Fibroblast of mammary gland (primary cell): ENCODE measurements at regions not wholly inside any gene's neighbourhood (a gene's known extent, or its start where the extent isn't known, plus 50 kb on each side); places are given as distances from the start of the nearest gene placed in this dataset.
A peak's percentile ranks its signal among the peaks of the same experiment; 100 is the strongest.

Experiments used
- DNase-seq: peaks from one replicate; pipeline ENCODE4 v3.0.0-alpha.2; 2010; ENCODE audit warnings: low read depth
- H3K4me3 ChIP-seq: 2 replicates; pipeline ENCODE4 v1.5.1; 2011; ENCODE audit warnings: low read depth, mild to moderate bottlenecking, low read length, moderate library complexity; ENCODE audit not compliant: control insufficient read depth
- TF ChIP-seq, protein P1 (sequence below): conservative IDR thresholded peaks from 2 replicates; pipeline ENCODE4 v1.5.1; 2011; ENCODE audit warnings: low read depth, low read length, inconsistent platforms; ENCODE audit not compliant: control insufficient read depth, insufficient read depth

- H3K4me3 ChIP-seq = no peak overlapping the region
- TF ChIP-seq, protein P1, sequence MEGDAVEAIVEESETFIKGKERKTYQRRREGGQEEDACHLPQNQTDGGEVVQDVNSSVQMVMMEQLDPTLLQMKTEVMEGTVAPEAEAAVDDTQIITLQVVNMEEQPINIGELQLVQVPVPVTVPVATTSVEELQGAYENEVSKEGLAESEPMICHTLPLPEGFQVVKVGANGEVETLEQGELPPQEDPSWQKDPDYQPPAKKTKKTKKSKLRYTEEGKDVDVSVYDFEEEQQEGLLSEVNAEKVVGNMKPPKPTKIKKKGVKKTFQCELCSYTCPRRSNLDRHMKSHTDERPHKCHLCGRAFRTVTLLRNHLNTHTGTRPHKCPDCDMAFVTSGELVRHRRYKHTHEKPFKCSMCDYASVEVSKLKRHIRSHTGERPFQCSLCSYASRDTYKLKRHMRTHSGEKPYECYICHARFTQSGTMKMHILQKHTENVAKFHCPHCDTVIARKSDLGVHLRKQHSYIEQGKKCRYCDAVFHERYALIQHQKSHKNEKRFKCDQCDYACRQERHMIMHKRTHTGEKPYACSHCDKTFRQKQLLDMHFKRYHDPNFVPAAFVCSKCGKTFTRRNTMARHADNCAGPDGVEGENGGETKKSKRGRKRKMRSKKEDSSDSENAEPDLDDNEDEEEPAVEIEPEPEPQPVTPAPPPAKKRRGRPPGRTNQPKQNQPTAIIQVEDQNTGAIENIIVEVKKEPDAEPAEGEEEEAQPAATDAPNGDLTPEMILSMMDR = no peak
- DNase-seq = no peak
Observed at GRCh38 chr2:121004359-121004758, 268.7 kb downstream of the GLI2 start.

DNA sequence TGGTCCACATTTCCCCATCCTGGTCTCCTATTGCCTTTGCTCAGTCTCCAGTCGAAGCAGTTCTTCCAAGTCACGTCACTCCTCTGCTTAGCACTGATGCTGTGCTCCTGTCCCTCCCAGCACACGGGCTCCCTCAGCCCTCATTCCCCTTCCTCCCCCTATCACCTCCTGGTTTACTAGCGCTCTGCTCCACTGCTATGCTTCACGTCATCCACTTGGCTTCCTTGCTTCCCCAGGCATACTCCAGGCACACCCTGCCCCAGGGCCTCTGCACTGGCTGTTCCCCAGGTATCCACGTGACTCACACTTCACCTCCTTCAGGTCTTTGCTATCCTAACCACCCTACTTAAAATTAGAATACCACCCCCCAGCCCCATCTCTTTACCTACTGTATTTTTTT is 269.3 kb downstream of the GLI2 start:
- TF ChIP-seq, protein P1 = no peak
- DNase-seq = no peak
- no peak overlapping the region for H3K4me3 ChIP-seq

DNA sequence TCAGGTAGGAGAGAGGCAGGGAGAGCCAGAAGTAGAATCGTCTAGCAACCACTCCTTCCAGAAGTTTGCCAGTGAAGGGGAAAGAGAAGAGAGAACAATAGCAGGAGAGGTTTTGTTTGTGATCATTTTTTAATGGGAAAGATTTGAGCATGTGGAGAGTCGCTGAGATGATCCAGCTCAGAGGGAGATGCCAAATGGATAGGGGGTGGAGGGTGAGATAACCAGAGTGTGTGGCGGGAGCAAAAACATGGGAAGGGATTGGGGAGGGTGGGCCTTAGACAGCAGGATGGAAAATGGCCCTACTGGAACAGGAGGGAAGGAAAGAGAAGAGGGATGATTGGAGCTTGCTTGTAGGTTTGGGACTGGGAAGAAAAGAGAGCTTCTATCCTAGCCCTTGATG is 269.8 kb downstream of the GLI2 start:
- TF ChIP-seq, protein P1 = no peak
- DNase-seq = no peak
- no peak overlapping the region for H3K4me3 ChIP-seq

DNA sequence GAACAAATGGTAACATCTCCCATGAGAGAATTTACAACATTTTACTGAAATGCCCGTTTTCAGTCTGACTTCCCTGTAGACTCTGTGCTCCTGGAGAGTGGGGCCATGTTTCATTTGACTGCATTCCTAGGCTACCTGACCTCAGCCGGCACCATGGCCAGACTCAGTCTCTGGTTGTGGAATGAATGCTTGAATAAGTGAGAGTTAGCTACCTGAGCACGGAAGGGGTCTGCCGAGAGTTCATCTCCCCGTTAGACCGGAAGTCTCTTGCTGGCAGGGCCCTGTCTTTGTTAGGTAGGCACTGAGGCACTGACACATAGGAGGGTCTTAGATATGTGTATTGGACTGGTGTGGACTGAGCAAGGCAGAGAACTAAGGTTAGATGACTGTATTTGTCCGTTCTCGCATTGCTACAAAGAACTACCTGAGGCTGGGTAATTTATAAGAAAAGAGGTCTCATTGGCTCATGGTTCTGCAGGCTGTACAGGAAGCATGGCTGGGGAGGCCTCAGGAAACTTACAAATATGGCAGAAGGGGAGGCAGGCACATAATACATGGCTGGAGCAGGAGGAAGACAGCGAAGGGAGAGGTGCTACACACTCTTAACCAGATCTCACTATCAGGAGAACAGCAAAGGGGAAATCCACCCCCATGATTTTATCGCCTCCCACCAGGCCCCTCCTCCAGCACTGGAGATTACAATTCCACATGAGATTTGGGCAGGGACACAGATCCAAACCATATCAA is 271.2 kb downstream of the GLI2 start:
- H3K4me3 ChIP-seq = no peak overlapping the region
- no peak for DNase-seq
- TF ChIP-seq, protein P1 = no peak

DNA sequence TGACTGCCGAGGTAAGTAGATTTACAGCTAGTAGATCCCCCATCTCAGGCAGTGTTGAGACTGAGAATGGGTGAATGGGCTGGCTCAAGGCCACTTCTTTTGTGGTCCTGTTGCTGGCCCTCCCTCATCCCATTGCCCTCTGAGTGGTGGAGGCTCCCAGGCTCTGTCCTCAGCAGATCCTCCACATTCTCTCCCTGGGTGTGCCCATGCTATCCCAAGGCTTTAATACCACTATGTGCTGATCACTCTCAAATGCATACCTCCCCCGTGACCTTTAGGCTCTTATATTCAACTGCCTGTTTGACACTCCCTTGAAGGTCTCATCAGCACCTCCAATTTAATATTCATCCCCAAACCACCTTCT is 271.8 kb downstream of the GLI2 start:
- H3K4me3 ChIP-seq = no peak overlapping the region
- TF ChIP-seq, protein P1 = no peak
- no peak for DNase-seq

GRCh38 chr2:121008975-121009374 is 273.3 kb downstream of the GLI2 start:
- no peak overlapping the region for H3K4me3 ChIP-seq
- TF ChIP-seq, protein P1 = peak; percentile 41
- peak; percentile 17 for DNase-seq
